ENCODE measurements at regions not wholly inside any gene's neighbourhood (a gene's known extent, or its start where the extent isn't known, plus 50 kb on each side); places are given as distances from the start of the nearest gene placed in this dataset.

GRCh38 chr11:96763244-96763643 lies 373.4 kb downstream of the JRKL start:
- TF ChIP-seq, protein P1, sequence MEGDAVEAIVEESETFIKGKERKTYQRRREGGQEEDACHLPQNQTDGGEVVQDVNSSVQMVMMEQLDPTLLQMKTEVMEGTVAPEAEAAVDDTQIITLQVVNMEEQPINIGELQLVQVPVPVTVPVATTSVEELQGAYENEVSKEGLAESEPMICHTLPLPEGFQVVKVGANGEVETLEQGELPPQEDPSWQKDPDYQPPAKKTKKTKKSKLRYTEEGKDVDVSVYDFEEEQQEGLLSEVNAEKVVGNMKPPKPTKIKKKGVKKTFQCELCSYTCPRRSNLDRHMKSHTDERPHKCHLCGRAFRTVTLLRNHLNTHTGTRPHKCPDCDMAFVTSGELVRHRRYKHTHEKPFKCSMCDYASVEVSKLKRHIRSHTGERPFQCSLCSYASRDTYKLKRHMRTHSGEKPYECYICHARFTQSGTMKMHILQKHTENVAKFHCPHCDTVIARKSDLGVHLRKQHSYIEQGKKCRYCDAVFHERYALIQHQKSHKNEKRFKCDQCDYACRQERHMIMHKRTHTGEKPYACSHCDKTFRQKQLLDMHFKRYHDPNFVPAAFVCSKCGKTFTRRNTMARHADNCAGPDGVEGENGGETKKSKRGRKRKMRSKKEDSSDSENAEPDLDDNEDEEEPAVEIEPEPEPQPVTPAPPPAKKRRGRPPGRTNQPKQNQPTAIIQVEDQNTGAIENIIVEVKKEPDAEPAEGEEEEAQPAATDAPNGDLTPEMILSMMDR (optimal IDR thresholded peaks at IDR 0.05 in 1 of 3, IDR thresholded peaks at IDR 0.05 in 1 of 3, conservative IDR thresholded peaks at IDR 0.05 in 1 of 3; ENCODE audit: extremely low read depth in 1 of 3, insufficient read depth in 2 of 3, low read length in 3 of 3): no peak
- no peak for TF ChIP-seq EZH2 (IDR thresholded peaks at IDR 0.05; ENCODE audit: low read length)
